H1 (cell line): ENCODE measurements at regions not wholly inside any gene's neighbourhood (a gene's known extent, or its start where the extent isn't known, plus 50 kb on each side); places are given as distances from the start of the nearest gene placed in this dataset.

Experiments used
- CTCF ChIA-PET: fragments of 300-600 bp; sonication (Branson Sonifier 250); formaldehyde crosslinking; loops from one replicate; lab custom pipeline; 2021; ENCODE audit not compliant: partially characterized antibody; lab: Charles Lee
- POLR2A ChIA-PET: fragments of 300-600 bp; sonication (Branson Sonifier 250); formaldehyde crosslinking; loops from one replicate; lab custom pipeline; 2021; ENCODE audit warnings: inconsistent platforms; ENCODE audit not compliant: partially characterized antibody; lab: Charles Lee
- DNase-seq, 2 experiments: peaks; one replicate each; pipeline versions ENCODE4 v3.0.0 to v3.0.0-alpha.2; 2010 to 2022; ENCODE audit warnings: low spot score in 2 of 2, low read depth in 1 of 2, mixed read lengths in 1 of 2
- FAIRE-seq: peaks from 2 replicates; lab custom pipeline; 2011; peaks lifted over from hg19 to GRCh38; lab: Jason Lieb, UNC
- H2AFZ ChIP-seq: 2 replicates; pipeline ENCODE4 v1.8.1; 2012; ENCODE audit warnings: low read length, inconsistent platforms
- H2AK5ac ChIP-seq: 2 replicates; pipeline ENCODE4 v1.6.1; 2013; ENCODE audit warnings: low read depth, low read length
- H2BK120ac ChIP-seq: replicated peaks from 2 replicates; pipeline ENCODE3; 2013; ENCODE audit warnings: low read depth, low read length, inconsistent platforms
- H2BK12ac ChIP-seq: 2 replicates; pipeline ENCODE4 v1.6.1; 2013; ENCODE audit warnings: low read depth, low read length
- H2BK15ac ChIP-seq: 2 replicates; pipeline ENCODE4 v1.6.1; 2013; ENCODE audit warnings: low read length
- H2BK20ac ChIP-seq: 2 replicates; pipeline ENCODE4 v1.6.1; 2013; ENCODE audit warnings: low read length
- H2BK5ac ChIP-seq: 2 replicates; pipeline ENCODE4 v1.6.1; 2013; ENCODE audit warnings: low read depth, low read length
- H3K14ac ChIP-seq: 2 replicates; pipeline ENCODE4 v1.6.1; 2013; ENCODE audit warnings: inconsistent platforms; ENCODE audit not compliant: insufficient read length
- H3K18ac ChIP-seq: 2 replicates; pipeline ENCODE4 v1.6.1; 2013; ENCODE audit warnings: low read length; ENCODE audit errors: extremely low read depth
- H3K23ac ChIP-seq: 2 replicates; pipeline ENCODE4 v1.6.1; 2013; ENCODE audit warnings: inconsistent platforms; ENCODE audit not compliant: insufficient read length
- H3K23me2 ChIP-seq: 2 replicates; pipeline ENCODE4 v1.6.1; 2013; ENCODE audit warnings: low read depth, low read length
- H3K27ac ChIP-seq: 2 replicates; pipeline ENCODE4 v1.6.1; 2011; ENCODE audit warnings: low read depth, low read length, inconsistent platforms
- H3K27me3 ChIP-seq, 4 experiments: replicated peaks in 1 of 4; 1 replicate in 1 of 4; 2 replicates in 3 of 4; pipeline versions ENCODE4 v1.6.1 to v1.8.1; 2011 to 2013; ENCODE audit warnings: low read length in 3 of 4, mild to moderate bottlenecking in 3 of 4, inconsistent platforms in 2 of 4, mixed read lengths in 2 of 4, moderate library complexity in 1 of 4; ENCODE audit not compliant: control insufficient read depth in 3 of 4, insufficient read depth in 3 of 4; ENCODE audit errors: extremely low read depth in 1 of 4
- H3K36me3 ChIP-seq, 4 experiments: 2 replicates each; pipeline versions ENCODE4 v1.6.1 to v1.8.1; 2011 to 2013; ENCODE audit warnings: mild to moderate bottlenecking in 4 of 4, low read length in 3 of 4, moderate library complexity in 2 of 4, control low read depth in 1 of 4, inconsistent platforms in 1 of 4; ENCODE audit not compliant: insufficient read depth in 4 of 4, control insufficient read depth in 2 of 4
- H3K4ac ChIP-seq: replicated peaks from 2 replicates; pipeline ENCODE3; 2013; ENCODE audit warnings: low read length, low read depth, mixed read lengths, inconsistent platforms; ENCODE audit not compliant: insufficient read length
- H3K4me1 ChIP-seq, 4 experiments: replicated peaks in 1 of 4; 1 replicate in 1 of 4; 2 replicates in 3 of 4; pipeline versions ENCODE4 v1.6.1 to v1.8.1; 2011 to 2013; ENCODE audit warnings: low read length in 3 of 4, inconsistent platforms in 2 of 4, mixed read lengths in 1 of 4; ENCODE audit not compliant: insufficient read depth in 4 of 4, control insufficient read depth in 3 of 4
- H3K4me2 ChIP-seq, 2 experiments: 2 replicates each; pipeline versions ENCODE4 v1.6.1 to v1.8.1; 2011 to 2013; ENCODE audit warnings: low read depth in 2 of 2, low read length in 2 of 2, control low read depth in 1 of 2, inconsistent platforms in 1 of 2, mild to moderate bottlenecking in 1 of 2; ENCODE audit not compliant: insufficient read depth in 1 of 2
- H3K4me3 ChIP-seq, 4 experiments: fragments of 200-600, 300-600 bp in 1 of 4; sonication (generic), shearing (Covaris generic), sonication (Bioruptor Twin) in 1 of 4; 2 replicates each; pipeline versions ENCODE4 v1.5.1 to v1.8.1; 2011 to 2016; ENCODE audit warnings: low read length in 4 of 4, low read depth in 3 of 4, control low read depth in 2 of 4, inconsistent platforms in 2 of 4, mild to moderate bottlenecking in 2 of 4, mixed read lengths in 1 of 4, moderate library complexity in 1 of 4; ENCODE audit not compliant: insufficient read depth in 2 of 4; ENCODE audit errors: extremely low read depth in 1 of 4
- H3K56ac ChIP-seq: replicated peaks from 2 replicates; pipeline ENCODE3; 2013; ENCODE audit warnings: low read depth, mild to moderate bottlenecking, mixed read lengths, low read length, inconsistent platforms; ENCODE audit not compliant: insufficient read length
- H3K79me1 ChIP-seq: 2 replicates; pipeline ENCODE4 v1.6.1; 2013; ENCODE audit warnings: low read depth, low read length, control low read depth
- H3K79me2 ChIP-seq, 2 experiments: 2 replicates each; pipeline versions ENCODE4 v1.6.1 to v1.8.1; 2012 to 2013; ENCODE audit warnings: low read length in 2 of 2, mild to moderate bottlenecking in 2 of 2, inconsistent platforms in 1 of 2; ENCODE audit not compliant: insufficient read depth in 2 of 2, control insufficient read depth in 1 of 2
- H3K9ac ChIP-seq, 4 experiments: replicated peaks in 1 of 4; 1 replicate in 1 of 4; 2 replicates in 3 of 4; pipeline versions ENCODE4 v1.6.1 to v1.8.1; 2011 to 2013; ENCODE audit warnings: low read depth in 3 of 4, low read length in 3 of 4, control low read depth in 2 of 4, mild to moderate bottlenecking in 2 of 4, moderate library complexity in 2 of 4, inconsistent platforms in 1 of 4; ENCODE audit errors: extremely low read depth in 1 of 4
- H3K9me3 ChIP-seq, 2 experiments: 2 replicates each; pipeline versions ENCODE4 v1.6.1 to v1.8.1; 2012 to 2013; ENCODE audit warnings: mild to moderate bottlenecking in 2 of 2, moderate library complexity in 2 of 2, control low read depth in 1 of 2, inconsistent platforms in 1 of 2, low read depth in 1 of 2, low read length in 1 of 2, mixed read lengths in 1 of 2; ENCODE audit not compliant: insufficient read depth in 2 of 2
- H4K20me1 ChIP-seq, 2 experiments: replicated peaks in 1 of 2; 2 replicates each; pipeline versions ENCODE3 to v1.8.1; 2011 to 2013; ENCODE audit warnings: inconsistent platforms in 2 of 2, low read length in 2 of 2, mild to moderate bottlenecking in 1 of 2; ENCODE audit not compliant: insufficient read depth in 2 of 2, control insufficient read depth in 1 of 2
- H4K5ac ChIP-seq: 2 replicates; pipeline ENCODE4 v1.6.1; 2013; ENCODE audit warnings: low read length, low read depth, mixed read lengths, inconsistent platforms; ENCODE audit not compliant: insufficient read length
- H4K8ac ChIP-seq: 2 replicates; pipeline ENCODE4 v1.8.0; 2013; ENCODE audit warnings: mild to moderate bottlenecking, moderate library complexity, low read length, inconsistent platforms; ENCODE audit not compliant: insufficient read depth; ENCODE audit errors: extremely low read depth
- H4K91ac ChIP-seq: replicated peaks from 2 replicates; pipeline ENCODE3; 2013; ENCODE audit warnings: low read length, mixed read lengths, inconsistent platforms; ENCODE audit not compliant: insufficient read length
- ASH2L ChIP-seq: fragments of 200-600, 300-600 bp; sonication (generic); IDR thresholded peaks from one replicate; pipeline ENCODE4 v1.7.1; 2017; ENCODE audit warnings: low read length
- CEBPB ChIP-seq: IDR thresholded peaks from 2 replicates; pipeline ENCODE4 v1.6.1; 2012; ENCODE audit warnings: low read depth, low read length
- CHD2 ChIP-seq: IDR thresholded peaks from 2 replicates; pipeline ENCODE4 v1.6.1; 2012; ENCODE audit warnings: low read length, improper control_type of control experiment
- JUN ChIP-seq: IDR thresholded peaks from 2 replicates; pipeline ENCODE4 v1.6.1; 2011; ENCODE audit warnings: low read depth, mild to moderate bottlenecking, improper control_type of control experiment, low read length
- KDM1A ChIP-seq: fragments of 200-600, 300-600 bp; sonication (generic); IDR thresholded peaks from 2 replicates; pipeline ENCODE4 v1.7.1; 2016; ENCODE audit warnings: mild to moderate bottlenecking, low read length, borderline replicate concordance
- KDM5A ChIP-seq: fragments of 200-600 bp; IDR thresholded peaks from 2 replicates; pipeline ENCODE4 v1.7.1; 2012; ENCODE audit warnings: mild to moderate bottlenecking, low read length, inconsistent platforms, mixed read lengths
- NRF1 ChIP-seq: IDR thresholded peaks from 2 replicates; pipeline ENCODE4 v1.6.1; 2011; ENCODE audit warnings: mild to moderate bottlenecking, low read depth, low read length, improper control_type of control experiment
- POU5F1 ChIP-seq: IDR thresholded peaks from 2 replicates; pipeline ENCODE4 v1.6.1; 2011; ENCODE audit warnings: low read depth, mild to moderate bottlenecking, low read length, moderate library complexity
- SIX5 ChIP-seq: IDR thresholded peaks from 2 replicates; pipeline ENCODE4 v1.6.1; 2011; ENCODE audit warnings: mild to moderate bottlenecking, low read depth, low read length
- WGBS, 2 experiments: shearing (Covaris generic) in 1 of 2; methylation state at CpG; one replicate each; pipeline versions ENCODE4 v1.1.6 to v1.1.7; 2013 to 2015; ENCODE audit warnings: low lambda C conversion rate in 2 of 2, mixed read lengths in 2 of 2, inconsistent platforms in 1 of 2, low coverage in 1 of 2, missing lambda C conversion rate in 1 of 2; ENCODE audit not compliant: insufficient replicate concordance in 2 of 2, insufficient coverage in 1 of 2, insufficient read length in 1 of 2; ENCODE audit errors: extremely low coverage in 1 of 2, missing lambda C conversion rate in 1 of 2; 5-methylcytosine and 5-hydroxymethylcytosine counted together

DNA sequence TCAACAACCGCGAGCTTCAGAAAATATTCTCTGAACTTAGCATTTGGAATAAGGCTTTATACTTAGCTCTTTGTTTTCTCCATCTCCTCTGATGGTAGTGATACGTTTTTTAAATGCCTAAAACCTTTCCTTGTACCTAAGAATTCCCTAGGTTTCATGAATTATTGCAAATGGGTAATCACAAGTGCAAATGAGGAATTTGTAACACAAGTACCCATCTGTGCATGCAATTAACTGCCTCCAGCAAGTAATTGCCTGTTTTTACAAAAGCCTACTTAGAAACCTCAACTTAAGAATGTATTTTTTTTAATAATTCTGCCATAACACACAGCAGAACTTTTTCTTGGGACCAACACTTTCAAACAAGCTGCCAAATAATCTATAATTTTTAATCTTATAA lies 149.2 kb downstream of the PHLDA1 start:
- Histone ChIP-seq H4K8ac (no peak overlapping the region), H3K4me2 (peak overlapping the region in 1 of 2 experiments; percentile 33; a peak in 1 of 4 replicates), H3K79me1 (no peaks in the 10 kb centered on the region), H2BK120ac (no peak overlapping the region), H3K4me3 (no peak overlapping the region; a peak in 1 of 8 replicates), H2BK20ac (no peak overlapping the region), H3K27ac (no peak overlapping the region), H3K18ac (no peak overlapping the region), H3K9me3 (no peaks in the 10 kb centered on the region), H2BK5ac (no peak overlapping the region), H2BK15ac (no peak overlapping the region), H4K20me1 (no peaks in the 10 kb centered on the region), H3K23ac (no peak overlapping the region), H3K23me2 (no peaks in the 10 kb centered on the region), H3K27me3 (no peaks in the 10 kb centered on the region; a peak in 1 of 7 replicates), H2AFZ (no peak overlapping the region), H3K4ac (no peak overlapping the region), H3K4me1 (peaks cover 0 to 10% (median 3%) of the 10 kb centered on the region in 4 experiments; a peak in 4 of 7 replicates), H2AK5ac (no peak overlapping the region), H3K9ac (no peak overlapping the region), H4K91ac (no peak overlapping the region), H3K14ac (no peak overlapping the region), H3K56ac (no peak overlapping the region), H3K79me2 (no peaks in the 10 kb centered on the region), H4K5ac (peak overlapping the region; percentile 62), H2BK12ac (no peak overlapping the region), H3K36me3 (no peaks in the 10 kb centered on the region)
- CTCF ChIA-PET, result interaction anchor here (0.6 to 2.4 kb wide), 3 partner anchors 9 to 155 kb away, joined by 3 to 9 read pairs (median 3); no protein-coding TSS in a partner anchor
- no peak for DNase-seq
- POLR2A ChIA-PET, result no interaction called here
- 33% methylated on average over 3 of the region's 3 CpGs; no CpG with 5 or more reads in 1 of the 2 experiments for WGBS, 2 experiments
- no peak for FAIRE-seq
- TF ChIP-seq SIX5 (no peak), POU5F1 (no peak), CHD2 (no peak), KDM5A (no peak), JUN (no peak), CEBPB (no peak), NRF1 (no peak), KDM1A (no peak), ASH2L (no peak)
